ENCODE measurements at regions not wholly inside any gene's neighbourhood (a gene's known extent, or its start where the extent isn't known, plus 50 kb on each side); places are given as distances from the start of the nearest gene placed in this dataset.

- no peak for DNase-seq (ENCODE audit: insufficient read length, low spot score)
- FAIRE-seq: no peak
- TF ChIP-seq, protein P1, sequence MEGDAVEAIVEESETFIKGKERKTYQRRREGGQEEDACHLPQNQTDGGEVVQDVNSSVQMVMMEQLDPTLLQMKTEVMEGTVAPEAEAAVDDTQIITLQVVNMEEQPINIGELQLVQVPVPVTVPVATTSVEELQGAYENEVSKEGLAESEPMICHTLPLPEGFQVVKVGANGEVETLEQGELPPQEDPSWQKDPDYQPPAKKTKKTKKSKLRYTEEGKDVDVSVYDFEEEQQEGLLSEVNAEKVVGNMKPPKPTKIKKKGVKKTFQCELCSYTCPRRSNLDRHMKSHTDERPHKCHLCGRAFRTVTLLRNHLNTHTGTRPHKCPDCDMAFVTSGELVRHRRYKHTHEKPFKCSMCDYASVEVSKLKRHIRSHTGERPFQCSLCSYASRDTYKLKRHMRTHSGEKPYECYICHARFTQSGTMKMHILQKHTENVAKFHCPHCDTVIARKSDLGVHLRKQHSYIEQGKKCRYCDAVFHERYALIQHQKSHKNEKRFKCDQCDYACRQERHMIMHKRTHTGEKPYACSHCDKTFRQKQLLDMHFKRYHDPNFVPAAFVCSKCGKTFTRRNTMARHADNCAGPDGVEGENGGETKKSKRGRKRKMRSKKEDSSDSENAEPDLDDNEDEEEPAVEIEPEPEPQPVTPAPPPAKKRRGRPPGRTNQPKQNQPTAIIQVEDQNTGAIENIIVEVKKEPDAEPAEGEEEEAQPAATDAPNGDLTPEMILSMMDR (IDR thresholded peaks at IDR 0.05; ENCODE audit: insufficient read depth, missing control alignments): no peak
These were observed 543.0 kb upstream of the PLXNA2 start for GRCh38 chr1:208787219-208787618.

DNA sequence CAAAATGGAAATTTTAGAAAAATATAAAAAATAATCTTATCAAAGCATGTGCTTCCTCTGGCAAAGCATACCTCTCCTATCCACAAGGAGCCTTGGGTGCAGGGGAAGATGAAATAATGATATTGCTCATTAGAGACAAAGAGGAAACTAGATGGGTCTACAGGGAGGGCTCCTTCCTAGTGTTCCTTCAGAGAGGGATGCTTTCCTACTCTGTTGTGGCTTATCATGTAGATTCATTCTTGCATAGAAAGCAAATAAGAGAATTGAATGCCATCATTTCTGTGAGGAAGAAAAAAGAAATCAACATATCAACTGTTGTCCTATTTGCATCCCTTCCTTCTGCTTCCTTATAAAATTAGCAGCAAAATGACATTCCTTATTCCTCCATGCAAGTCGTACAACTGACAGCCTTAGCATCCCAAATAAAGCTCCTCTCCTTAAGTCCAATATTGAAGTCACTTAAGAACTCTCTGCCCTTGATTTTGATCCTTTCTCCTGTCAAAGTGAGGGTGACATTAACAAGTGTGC is 543.9 kb upstream of the PLXNA2 start:
- DNase-seq (ENCODE audit: insufficient read length, low spot score) (no peak), FAIRE-seq (no peak)
- TF ChIP-seq, protein P1 (IDR thresholded peaks at IDR 0.05; ENCODE audit: insufficient read depth, missing control alignments): no peak

GRCh38 chr1:208791456-208791855 is 547.3 kb upstream of the PLXNA2 start:
- TF ChIP-seq, protein P1 (IDR thresholded peaks at IDR 0.05; ENCODE audit: insufficient read depth, missing control alignments): no peak
- FAIRE-seq: no peak

GRCh38 chr1:208793861-208794345 is 549.7 kb upstream of the PLXNA2 start:
- FAIRE-seq (no peak), DNase-seq (ENCODE audit: insufficient read length, low spot score) (no peak)
- TF ChIP-seq, protein P1 (IDR thresholded peaks at IDR 0.05; ENCODE audit: insufficient read depth, missing control alignments): no peak

More at GRCh38 chr1:208791456-208791855, 547.3 kb upstream of the PLXNA2 start:
- DNase-seq (ENCODE audit: insufficient read length, low spot score): no peak

DNA sequence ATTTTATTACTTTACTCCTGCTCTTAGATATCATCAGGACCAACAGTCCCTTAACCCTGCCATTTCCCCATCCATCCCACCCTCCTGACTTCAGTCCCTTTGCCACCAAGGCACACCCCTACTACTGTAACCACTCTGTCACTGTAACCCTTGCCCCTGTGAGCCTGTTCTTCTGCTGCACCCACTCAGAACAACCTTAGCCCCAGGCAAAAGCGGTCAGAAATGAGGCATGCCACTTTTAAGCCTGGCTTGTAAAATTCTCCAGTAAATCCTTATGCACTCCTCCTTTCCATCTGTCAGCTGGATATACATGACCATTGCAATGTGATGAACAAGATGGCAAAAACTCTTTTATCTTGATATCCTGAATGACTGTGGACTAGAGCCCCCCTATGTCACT is 555.0 kb upstream of the PLXNA2 start:
- DNase-seq (ENCODE audit: insufficient read length, low spot score) (no peak), FAIRE-seq (no peak)
- TF ChIP-seq, protein P1 (IDR thresholded peaks at IDR 0.05; ENCODE audit: insufficient read depth, missing control alignments): no peak

DNA sequence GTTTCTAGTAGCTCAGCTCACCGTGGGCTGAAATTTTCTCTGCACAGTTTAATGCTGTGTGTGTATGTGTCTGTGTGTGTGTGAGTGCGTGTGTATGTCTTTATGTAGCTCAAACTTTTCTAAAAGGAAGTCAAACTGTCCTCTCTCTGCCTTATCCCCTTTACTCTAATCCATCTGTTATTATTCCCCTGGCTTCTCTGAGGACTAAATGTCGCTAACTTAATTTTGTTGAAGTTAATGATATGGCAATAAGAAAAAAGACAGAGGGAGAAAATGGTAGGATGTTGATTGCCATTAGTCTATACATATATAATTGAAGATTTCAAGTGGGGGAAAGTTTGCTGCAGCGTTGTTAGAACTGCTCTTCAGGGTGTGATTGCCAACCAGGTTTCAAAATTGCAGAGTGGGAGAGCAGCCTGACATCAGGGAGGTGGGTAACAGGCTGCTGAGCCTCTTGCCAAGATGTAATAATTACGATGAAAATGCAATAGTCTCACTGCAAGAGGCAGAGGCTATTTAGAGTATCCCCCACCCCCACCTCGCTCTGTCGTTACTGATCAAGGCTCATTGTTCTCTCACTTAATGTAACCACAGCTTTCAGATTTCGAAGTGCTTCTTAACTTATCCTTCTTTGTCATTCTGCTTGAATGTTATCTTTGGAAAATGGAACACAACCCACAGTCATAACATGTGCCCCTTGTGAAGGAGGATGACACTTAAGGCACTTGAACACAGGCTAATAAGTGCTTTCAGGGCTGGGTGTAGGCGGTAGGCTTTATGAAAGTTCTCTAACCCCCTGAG is 559.0 kb upstream of the PLXNA2 start:
- DNase-seq (ENCODE audit: insufficient read length, low spot score) (no peak), FAIRE-seq (no peak)
- TF ChIP-seq, protein P1 (IDR thresholded peaks at IDR 0.05; ENCODE audit: insufficient read depth, missing control alignments): no peak
